ENCODE measurements at regions not wholly inside any gene's neighbourhood (a gene's known extent, or its start where the extent isn't known, plus 50 kb on each side); places are given as distances from the start of the nearest gene placed in this dataset.

- TF ChIP-seq EZH2phosphoT487 (IDR thresholded peaks at IDR 0.05; ENCODE audit: insufficient read depth, low read depth) (no peak), EZH2 (IDR thresholded peaks at IDR 0.05; ENCODE audit: insufficient read depth, poor library complexity, severe bottlenecking) (no peak)
Measured at GRCh38 chr2:117269574-117269973, 544.9 kb upstream of the DDX18 start.
